Lower leg skin (tissue), 3 donors: ENCODE measurements at regions not wholly inside any gene's neighbourhood (a gene's known extent, or its start where the extent isn't known, plus 50 kb on each side); places are given as distances from the start of the nearest gene placed in this dataset.

ENCODE experiments used
- POLR2A ChIP-seq, 2 donors: fragments of 450-650 bp; IDR thresholded peaks; one replicate each; pipeline ENCODE4 v1.6.1; 2016 to 2017; ENCODE audit warnings: antibody characterized with exemption in 2 of 2, mild to moderate bottlenecking in 1 of 2, moderate library complexity in 1 of 2
- TF ChIP-seq, protein P1 (sequence below), 3 donors: fragments of 450-650 bp; IDR thresholded peaks; one replicate each; pipeline ENCODE4 v1.5.1; 2016; ENCODE audit warnings: antibody characterized with exemption in 3 of 3, mild to moderate bottlenecking in 3 of 3, moderate library complexity in 2 of 3

DNA sequence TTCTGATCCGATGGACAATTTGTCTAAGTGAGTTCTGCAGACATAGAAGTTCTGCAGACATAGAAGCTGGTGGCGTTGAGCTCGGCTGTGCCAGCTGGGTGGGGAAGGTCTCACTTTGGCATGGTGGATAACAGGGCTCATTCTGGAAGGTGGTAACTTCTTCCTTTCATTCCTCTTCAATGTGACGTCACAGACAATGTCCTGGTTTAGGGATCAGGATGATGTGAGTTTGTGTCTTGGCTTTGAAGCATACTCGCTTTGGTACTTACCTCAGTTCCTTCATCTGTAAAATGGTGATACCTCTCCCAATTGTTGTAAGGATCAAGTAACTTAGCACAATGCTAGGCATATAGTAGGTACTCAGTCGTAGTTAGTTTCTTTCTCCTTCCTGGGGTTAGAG is 408.8 kb upstream of the ASIC2 start:
- TF ChIP-seq, protein P1, sequence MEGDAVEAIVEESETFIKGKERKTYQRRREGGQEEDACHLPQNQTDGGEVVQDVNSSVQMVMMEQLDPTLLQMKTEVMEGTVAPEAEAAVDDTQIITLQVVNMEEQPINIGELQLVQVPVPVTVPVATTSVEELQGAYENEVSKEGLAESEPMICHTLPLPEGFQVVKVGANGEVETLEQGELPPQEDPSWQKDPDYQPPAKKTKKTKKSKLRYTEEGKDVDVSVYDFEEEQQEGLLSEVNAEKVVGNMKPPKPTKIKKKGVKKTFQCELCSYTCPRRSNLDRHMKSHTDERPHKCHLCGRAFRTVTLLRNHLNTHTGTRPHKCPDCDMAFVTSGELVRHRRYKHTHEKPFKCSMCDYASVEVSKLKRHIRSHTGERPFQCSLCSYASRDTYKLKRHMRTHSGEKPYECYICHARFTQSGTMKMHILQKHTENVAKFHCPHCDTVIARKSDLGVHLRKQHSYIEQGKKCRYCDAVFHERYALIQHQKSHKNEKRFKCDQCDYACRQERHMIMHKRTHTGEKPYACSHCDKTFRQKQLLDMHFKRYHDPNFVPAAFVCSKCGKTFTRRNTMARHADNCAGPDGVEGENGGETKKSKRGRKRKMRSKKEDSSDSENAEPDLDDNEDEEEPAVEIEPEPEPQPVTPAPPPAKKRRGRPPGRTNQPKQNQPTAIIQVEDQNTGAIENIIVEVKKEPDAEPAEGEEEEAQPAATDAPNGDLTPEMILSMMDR (IDR thresholded peaks at IDR 0.05): no peak
- TF ChIP-seq POLR2A (IDR thresholded peaks at IDR 0.05): no peak
